ENCODE measurements at regions not wholly inside any gene's neighbourhood (a gene's known extent, or its start where the extent isn't known, plus 50 kb on each side); places are given as distances from the start of the nearest gene placed in this dataset.

DNA sequence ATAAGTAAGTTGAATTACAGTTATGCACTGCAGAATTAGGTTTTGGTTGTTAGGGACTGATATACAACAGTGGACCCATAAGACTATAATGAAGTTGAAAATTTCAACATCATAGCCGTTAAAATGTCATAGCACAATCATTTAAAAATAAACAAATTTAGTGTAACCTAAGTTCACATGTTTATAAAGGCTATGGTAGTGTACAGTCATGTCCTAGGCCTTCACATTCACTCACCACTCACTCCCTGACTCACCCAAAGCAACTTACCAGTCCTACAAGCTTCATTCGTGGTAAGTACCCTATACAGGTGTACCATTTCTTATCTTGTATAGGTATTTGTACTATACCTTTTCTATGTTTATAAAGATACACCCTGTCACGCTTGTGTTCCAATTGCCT lies 113.7 kb downstream of the RAB11FIP2 start:
- no peak for DNase-seq

DNA sequence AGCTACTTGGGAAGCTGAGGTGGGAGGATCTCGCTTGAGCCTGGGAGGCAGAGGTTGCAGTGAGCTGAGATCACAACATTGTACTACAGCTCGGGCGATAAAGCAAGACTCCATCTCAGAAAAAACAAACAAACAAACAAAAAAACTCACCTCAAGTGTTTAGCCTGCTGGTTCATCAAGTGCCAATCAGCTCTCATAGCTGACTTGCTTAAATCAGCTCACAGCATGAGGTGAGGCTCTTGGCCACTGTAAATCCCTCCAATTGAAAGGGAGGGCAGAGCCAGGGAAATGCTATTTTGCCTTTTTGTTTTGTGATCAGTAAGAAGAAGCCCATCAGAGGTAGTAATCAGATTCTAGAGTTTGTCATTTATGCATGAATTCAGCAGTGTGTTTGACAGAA lies 112.3 kb downstream of the RAB11FIP2 start:
- DNase-seq: no peak

DNA sequence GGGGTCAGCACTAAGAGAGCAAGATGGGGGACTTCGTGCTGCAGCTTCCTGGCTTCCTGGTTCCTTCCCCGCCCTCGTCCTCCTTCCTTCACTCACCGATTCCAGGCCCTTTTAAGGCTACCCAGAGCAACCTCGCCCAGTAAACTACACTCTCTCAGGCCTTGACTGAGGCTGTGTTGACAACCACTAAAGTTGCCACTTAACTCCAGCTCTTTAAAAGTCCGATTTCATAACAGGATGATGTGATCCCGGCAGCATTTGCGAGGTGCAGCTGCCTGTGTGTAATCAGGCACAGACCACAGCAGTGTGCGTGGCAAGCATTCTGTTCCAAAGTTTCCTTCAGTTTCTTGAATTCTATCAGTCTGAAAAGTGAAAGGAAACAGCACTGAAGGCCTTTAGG lies 110.6 kb downstream of the RAB11FIP2 start:
- no peak for DNase-seq

DNA sequence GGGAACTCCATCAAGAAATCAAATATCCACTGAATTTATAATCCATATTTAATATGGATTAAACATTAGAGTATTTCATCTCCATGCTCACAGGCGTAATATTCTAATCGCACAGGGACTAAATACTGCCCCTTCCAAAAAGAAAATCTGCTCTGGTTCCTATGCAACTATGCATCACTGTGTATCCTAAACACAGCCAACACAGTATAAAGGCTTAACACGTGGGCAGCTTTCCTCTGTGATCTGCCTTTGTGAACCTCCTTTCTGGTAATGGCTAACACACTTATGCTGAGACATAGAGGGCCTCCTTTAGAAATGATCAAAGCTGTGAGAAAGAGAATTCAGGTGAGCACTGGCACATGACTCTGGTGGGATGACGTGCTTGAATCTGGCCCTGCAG lies 110.2 kb downstream of the RAB11FIP2 start:
- no peak for DNase-seq

DNA sequence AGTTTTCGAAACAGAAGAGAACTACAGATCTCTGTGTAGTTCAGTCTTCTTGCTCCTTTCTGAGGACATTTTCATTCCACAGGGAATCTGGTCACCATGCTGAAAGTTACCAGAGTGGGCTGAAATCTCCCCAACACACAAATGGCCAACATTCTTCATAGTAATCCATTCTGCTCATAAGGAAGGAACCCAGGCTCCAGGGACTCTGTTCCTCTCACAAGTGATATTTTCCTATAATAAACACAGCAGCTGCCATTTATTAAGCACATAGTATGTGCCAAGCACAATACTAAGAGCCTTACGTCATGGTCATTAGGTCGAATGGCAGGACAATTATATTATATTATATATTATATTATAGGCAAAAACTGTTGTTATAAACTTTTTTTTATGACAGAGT lies 109.8 kb downstream of the RAB11FIP2 start:
- DNase-seq: no peak

DNA sequence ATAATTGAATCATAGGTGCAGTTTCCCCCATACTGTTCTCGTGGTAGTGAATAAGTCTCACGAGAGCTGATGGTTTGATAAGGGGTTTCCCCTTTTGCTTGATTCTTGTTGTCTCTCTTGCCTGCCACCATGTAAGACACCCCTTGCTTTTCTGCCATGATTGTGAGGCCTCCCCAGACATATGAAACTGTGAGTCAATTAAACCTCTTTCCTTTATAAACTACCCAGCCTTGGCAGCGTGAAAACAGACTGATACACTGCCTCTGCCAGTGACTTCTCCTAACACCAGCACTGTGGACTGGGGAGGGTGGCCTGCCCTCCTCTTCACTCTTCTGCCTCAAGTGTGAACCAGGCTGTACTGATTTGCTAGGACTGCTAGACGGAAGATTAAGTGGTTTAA lies 108.6 kb downstream of the RAB11FIP2 start:
- no peak for DNase-seq

DNA sequence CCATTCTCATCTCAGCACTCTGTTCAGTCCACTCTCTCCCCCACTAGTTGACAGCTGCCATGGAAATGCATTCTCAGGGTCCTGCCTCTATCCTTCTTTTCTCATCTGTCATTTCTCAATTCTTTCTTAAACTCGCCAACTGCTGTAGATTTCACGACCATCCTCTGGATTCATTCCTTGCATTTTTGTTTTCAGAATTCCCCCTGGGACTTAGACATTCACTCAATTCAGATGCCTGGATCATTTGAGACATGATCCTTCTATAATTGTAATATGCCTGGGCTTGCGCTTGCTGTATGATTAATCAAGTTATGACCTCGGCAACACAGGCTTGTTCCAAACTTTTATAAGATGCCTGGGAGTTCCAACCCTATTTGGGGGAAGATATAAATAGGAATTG lies 104.5 kb downstream of the RAB11FIP2 start:
- DNase-seq: no peak

DNA sequence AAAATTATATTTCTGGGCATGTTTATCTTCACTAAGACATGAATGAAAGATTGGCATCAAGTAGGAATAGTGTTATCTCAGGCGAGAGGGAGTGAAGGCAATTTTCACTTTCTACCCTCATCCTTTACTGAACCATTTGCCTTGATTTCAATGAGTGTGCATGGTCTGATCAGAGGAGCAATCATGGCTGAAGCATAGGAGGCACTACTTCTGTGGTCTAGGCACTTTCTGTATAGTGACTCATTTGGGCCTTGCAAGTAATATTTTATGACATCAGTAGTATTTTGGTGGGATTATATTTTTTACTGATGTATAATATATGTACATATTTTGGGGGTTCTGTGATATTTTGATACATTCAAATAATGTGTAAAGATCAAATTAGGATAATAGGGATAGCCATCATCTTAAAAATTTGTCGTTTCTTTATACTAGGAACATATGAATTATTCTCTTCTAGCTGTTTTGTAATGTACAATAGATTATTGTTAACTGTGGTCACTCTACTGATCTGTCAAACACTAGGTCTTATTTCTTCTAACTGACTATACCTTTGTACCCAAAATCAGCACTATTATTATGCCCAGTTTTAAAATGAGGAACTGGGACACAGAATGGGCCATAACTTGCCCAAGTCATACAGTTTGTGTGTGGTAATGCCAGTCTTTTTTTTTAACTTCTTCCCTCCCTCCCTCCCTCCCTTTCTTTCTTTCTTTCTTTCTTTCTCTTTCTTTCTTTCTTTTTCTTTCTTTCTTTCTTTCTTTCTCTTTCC lies 101.9 kb downstream of the RAB11FIP2 start:
- DNase-seq: no peak

DNA sequence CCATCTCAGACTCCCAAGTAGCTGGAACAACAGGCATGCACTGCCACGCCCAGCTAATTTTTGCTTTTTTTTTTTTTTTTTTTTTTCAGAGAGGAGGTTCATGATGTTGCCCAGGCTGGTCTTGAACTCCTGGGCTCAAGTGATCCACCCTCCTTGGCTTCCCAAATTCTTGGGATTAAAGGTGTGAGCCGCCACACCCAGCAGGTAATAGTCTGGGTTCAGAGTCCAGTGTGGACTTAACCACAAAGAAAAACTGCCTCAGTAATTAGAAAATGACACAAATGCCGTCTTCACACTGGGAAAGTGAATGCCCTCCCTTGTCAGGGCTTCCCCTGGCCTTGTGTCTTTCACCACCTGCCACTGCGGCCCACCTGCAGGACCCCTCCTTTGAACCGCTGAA lies 101.1 kb downstream of the RAB11FIP2 start:
- DNase-seq: no peak

DNA sequence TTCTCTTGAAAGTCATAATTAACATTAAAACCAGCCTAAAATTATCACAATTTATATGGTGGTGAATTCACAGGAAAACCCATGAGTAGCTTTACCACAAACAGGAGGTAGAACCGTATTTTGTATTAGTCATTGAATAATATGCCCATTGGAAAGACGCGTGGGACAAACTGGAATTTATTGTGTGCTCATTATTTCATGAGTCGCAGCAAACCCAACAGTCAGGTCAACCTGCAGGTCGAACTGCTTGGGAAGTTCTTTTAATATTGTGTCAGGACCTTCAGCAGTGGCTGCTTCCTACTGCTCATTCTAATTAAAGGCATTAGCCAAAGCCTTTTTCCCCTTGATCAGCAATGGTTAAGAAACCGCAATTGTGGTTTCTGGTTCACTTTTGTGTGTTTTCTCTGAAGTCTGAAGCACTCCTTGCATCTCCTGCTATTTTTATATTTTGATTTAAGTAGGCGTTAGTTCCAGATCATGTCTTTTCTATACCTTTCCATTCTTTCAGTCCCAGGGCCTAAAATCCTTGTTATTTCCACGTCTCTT lies 100.1 kb downstream of the RAB11FIP2 start:
- DNase-seq: no peak

DNA sequence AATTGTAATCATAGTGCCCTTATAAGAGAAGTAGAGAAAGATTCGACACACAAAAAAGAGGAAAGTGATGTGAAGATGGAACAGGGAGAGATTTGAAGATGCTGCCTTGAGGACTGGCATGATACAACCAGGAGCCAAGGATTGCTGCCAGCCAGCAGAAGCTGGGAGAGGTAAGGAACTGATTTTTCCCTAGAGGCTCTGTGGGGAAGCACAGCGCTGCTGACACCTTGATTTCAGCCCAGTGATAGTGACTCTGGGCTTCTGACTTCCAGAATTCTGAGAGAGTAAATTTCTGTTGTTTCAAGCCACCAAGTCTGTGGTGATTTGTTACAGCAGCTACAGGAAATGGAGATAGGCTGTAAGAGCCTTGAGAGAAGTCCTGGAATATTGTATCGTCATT lies 98.2 kb downstream of the RAB11FIP2 start:
- no peak for DNase-seq

DNA sequence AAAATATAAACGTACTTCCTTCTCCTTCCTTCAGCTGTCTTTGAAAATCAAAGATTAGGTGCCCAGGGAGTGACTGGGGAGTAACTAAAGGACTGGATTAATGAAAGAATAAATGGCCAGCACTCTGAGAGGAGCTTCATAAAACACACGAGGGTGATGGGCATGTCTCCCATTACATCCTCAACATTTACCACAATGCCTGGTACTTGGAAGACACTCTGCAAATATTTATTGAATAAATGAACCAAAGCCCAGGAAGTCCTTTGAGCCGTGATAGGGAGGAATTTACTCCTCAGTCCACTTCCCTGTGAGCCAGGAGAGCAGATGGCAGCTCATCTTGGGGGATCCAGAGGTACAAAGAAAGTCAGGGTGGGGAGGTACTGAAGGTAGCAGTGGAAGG lies 96.3 kb downstream of the RAB11FIP2 start:
- no peak for DNase-seq

All from CD4-positive, alpha-beta T cell treated with Interleukin-17A for 1 hour (primary cell).